ENCODE measurements at regions not wholly inside any gene's neighbourhood (a gene's known extent, or its start where the extent isn't known, plus 50 kb on each side); places are given as distances from the start of the nearest gene placed in this dataset.

GRCh38 chr4:138655985-138656384 lies 359.6 kb upstream of the NOCT start:
- no peaks in the 10 kb centered on the region for H3K36me3 Mint-ChIP-seq (ENCODE audit: low read depth, unreplicated experiment)
- H3K27me3 Mint-ChIP-seq (ENCODE audit: unreplicated experiment), result peaks cover 4% of the 10 kb centered on the region
- no peak overlapping the region for H3K4me3 Mint-ChIP-seq (ENCODE audit: unreplicated experiment)
- peaks cover 3% of the 10 kb centered on the region for H3K4me1 Mint-ChIP-seq (ENCODE audit: unreplicated experiment)
- H3K27ac Mint-ChIP-seq (ENCODE audit: unreplicated experiment), result no peak overlapping the region
- no peaks in the 10 kb centered on the region for H3K9me3 Mint-ChIP-seq (ENCODE audit: unreplicated experiment)
- TF ChIP-seq, protein P1, sequence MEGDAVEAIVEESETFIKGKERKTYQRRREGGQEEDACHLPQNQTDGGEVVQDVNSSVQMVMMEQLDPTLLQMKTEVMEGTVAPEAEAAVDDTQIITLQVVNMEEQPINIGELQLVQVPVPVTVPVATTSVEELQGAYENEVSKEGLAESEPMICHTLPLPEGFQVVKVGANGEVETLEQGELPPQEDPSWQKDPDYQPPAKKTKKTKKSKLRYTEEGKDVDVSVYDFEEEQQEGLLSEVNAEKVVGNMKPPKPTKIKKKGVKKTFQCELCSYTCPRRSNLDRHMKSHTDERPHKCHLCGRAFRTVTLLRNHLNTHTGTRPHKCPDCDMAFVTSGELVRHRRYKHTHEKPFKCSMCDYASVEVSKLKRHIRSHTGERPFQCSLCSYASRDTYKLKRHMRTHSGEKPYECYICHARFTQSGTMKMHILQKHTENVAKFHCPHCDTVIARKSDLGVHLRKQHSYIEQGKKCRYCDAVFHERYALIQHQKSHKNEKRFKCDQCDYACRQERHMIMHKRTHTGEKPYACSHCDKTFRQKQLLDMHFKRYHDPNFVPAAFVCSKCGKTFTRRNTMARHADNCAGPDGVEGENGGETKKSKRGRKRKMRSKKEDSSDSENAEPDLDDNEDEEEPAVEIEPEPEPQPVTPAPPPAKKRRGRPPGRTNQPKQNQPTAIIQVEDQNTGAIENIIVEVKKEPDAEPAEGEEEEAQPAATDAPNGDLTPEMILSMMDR (IDR thresholded peaks at IDR 0.05; ENCODE audit: unreplicated experiment), result no peak
- DNase-seq (ENCODE audit: low spot score), result no peak

DNA sequence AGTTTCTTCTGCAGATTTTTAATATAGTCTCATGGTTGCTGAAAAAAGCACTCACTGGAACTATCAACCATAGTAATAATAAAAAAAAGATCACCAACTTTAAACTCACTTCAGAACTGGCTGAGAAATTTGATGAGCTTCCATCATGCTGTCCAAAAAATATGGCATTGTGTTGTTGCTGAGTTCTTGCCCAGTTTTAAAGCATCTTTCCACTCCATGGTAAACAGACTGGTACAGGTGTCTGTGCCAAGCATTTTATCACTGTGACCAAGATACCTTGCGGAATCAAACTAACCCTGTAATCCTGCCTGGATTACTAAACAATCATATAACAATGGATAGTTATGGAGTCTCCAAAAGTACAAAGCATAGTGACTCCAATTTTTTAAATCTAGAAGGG lies 360.3 kb upstream of the NOCT start:
- TF ChIP-seq, protein P1 (IDR thresholded peaks at IDR 0.05; ENCODE audit: unreplicated experiment), result no peak
- Mint-ChIP-seq H3K4me3 (ENCODE audit: unreplicated experiment) (no peak overlapping the region), H3K4me1 (ENCODE audit: unreplicated experiment) (peaks cover 3% of the 10 kb centered on the region), H3K36me3 (ENCODE audit: low read depth, unreplicated experiment) (no peaks in the 10 kb centered on the region), H3K27ac (ENCODE audit: unreplicated experiment) (no peak overlapping the region), H3K27me3 (ENCODE audit: unreplicated experiment) (peaks cover 4% of the 10 kb centered on the region), H3K9me3 (ENCODE audit: unreplicated experiment) (no peaks in the 10 kb centered on the region)
- no peak for DNase-seq (ENCODE audit: low spot score)

DNA sequence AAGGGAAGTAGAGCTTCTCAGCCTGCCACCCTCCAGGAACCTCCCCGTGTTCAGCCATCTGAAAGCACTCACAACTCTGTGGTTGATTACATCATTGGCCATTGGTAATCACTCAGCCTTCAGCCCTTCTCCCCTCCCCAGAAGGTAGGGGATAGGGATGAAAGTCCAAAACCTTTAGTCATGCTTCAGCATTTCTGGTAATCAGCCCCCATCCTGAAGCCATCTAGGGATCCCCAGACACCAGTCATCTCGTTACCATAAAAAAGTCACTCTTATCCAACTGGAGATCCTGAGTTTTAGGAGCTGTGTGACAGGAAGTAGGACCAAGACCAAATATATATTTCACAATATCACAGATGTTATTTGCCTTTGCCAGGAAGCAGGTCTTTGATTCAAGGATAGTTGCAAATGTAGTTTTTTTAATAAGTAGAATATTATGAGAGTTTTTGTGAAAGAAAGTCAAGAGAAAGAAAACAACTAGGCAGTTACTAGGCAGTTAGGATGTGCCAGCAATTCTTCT lies 364.6 kb upstream of the NOCT start:
- H3K27me3 Mint-ChIP-seq (ENCODE audit: unreplicated experiment), result peaks cover 2% of the 10 kb centered on the region
- no peak for DNase-seq (ENCODE audit: low spot score)
- H3K27ac Mint-ChIP-seq (ENCODE audit: unreplicated experiment), result no peak overlapping the region
- TF ChIP-seq, protein P1 (IDR thresholded peaks at IDR 0.05; ENCODE audit: unreplicated experiment), result no peak
- no peak overlapping the region for H3K4me3 Mint-ChIP-seq (ENCODE audit: unreplicated experiment)
- no peaks in the 10 kb centered on the region for H3K36me3 Mint-ChIP-seq (ENCODE audit: low read depth, unreplicated experiment)
- H3K9me3 Mint-ChIP-seq (ENCODE audit: unreplicated experiment), result no peaks in the 10 kb centered on the region
- peaks cover 3% of the 10 kb centered on the region for H3K4me1 Mint-ChIP-seq (ENCODE audit: unreplicated experiment)

GRCh38 chr4:138650495-138650894 lies 365.1 kb upstream of the NOCT start:
- no peak for DNase-seq (ENCODE audit: low spot score)
- H3K4me1 Mint-ChIP-seq (ENCODE audit: unreplicated experiment), result peaks cover 3% of the 10 kb centered on the region
- no peaks in the 10 kb centered on the region for H3K9me3 Mint-ChIP-seq (ENCODE audit: unreplicated experiment)
- no peak overlapping the region for H3K27ac Mint-ChIP-seq (ENCODE audit: unreplicated experiment)
- TF ChIP-seq, protein P1 (IDR thresholded peaks at IDR 0.05; ENCODE audit: unreplicated experiment), result no peak
- H3K36me3 Mint-ChIP-seq (ENCODE audit: low read depth, unreplicated experiment), result no peaks in the 10 kb centered on the region
- H3K4me3 Mint-ChIP-seq (ENCODE audit: unreplicated experiment), result no peak overlapping the region
- H3K27me3 Mint-ChIP-seq (ENCODE audit: unreplicated experiment), result peaks cover 3% of the 10 kb centered on the region

DNA sequence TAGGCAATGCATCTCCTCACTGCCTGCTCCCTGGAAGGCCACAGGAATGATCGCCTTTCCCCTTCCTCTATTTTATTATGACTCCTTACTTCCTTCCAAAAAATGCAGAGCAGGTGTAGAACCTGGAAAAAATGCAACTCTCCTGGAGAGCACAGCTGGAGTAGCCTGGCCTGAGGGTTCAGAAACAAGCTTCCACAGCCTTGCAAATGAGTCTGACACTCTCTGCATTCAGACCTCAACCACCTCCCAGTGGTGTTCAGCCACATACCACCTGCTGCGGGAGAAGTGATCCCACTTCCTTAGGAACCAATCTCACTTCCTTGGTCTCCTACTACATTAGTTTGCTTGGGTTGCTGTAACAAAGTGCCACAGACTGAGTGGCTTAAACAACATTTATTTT lies 368.1 kb upstream of the NOCT start:
- DNase-seq (ENCODE audit: low spot score), result no peak
- H3K27ac Mint-ChIP-seq (ENCODE audit: unreplicated experiment), result no peak overlapping the region
- peaks cover 3% of the 10 kb centered on the region for H3K27me3 Mint-ChIP-seq (ENCODE audit: unreplicated experiment)
- no peaks in the 10 kb centered on the region for H3K9me3 Mint-ChIP-seq (ENCODE audit: unreplicated experiment)
- H3K36me3 Mint-ChIP-seq (ENCODE audit: low read depth, unreplicated experiment), result no peaks in the 10 kb centered on the region
- TF ChIP-seq, protein P1 (IDR thresholded peaks at IDR 0.05; ENCODE audit: unreplicated experiment), result no peak
- no peak overlapping the region for H3K4me3 Mint-ChIP-seq (ENCODE audit: unreplicated experiment)
- H3K4me1 Mint-ChIP-seq (ENCODE audit: unreplicated experiment), result peaks cover 3% of the 10 kb centered on the region

Measured in endothelial cell (in vitro differentiated cells).